HepG2 (cell line): ENCODE measurements at regions not wholly inside any gene's neighbourhood (a gene's known extent, or its start where the extent isn't known, plus 50 kb on each side); places are given as distances from the start of the nearest gene placed in this dataset.

Experiments used
- ATAC-seq: fragments of 200-7000 bp; cut with Tn5 transposase; 3 replicates; pipeline ENCODE4 v1.9.1; 2020; ENCODE audit warnings: mild to moderate bottlenecking, moderate library complexity
- BruUV-seq: library from RNA; stranded (reverse); fragments of 400-500 nt; replicated peaks from 2 replicates; lab custom pipeline; 2021; lab: Mats Ljungman, UMichigan
- CTCF ChIA-PET: fragments of 300-600 bp; formaldehyde crosslinking; extraction: SDS; loops from one replicate; lab custom pipeline; 2021; ENCODE audit warnings: low total read pairs, inconsistent platforms, low intra/inter-chr PET ratio; lab: Yijun Ruan, JAX
- POLR2A ChIA-PET: fragments of 350-600 bp; sonication (Branson Sonifier 250); formaldehyde crosslinking; loops from one replicate; lab custom pipeline; 2020; ENCODE audit warnings: antibody characterized with exemption, inconsistent platforms; lab: Yijun Ruan, JAX
- DNase-seq: peaks from one replicate; pipeline ENCODE4 v3.0.0-alpha.2; 2015; ENCODE audit warnings: low spot score
- FAIRE-seq: peaks from 3 replicates; lab custom pipeline; 2011; peaks lifted over from hg19 to GRCh38; lab: Jason Lieb, UNC
- H2AFZ ChIP-seq: one replicate; pipeline ENCODE4 v1.6.1; 2011; ENCODE audit warnings: low read length, inconsistent platforms
- H3K27ac ChIP-seq: fragments of 300-600 bp; 3 replicates; pipeline ENCODE4 v1.8.0; 2011; ENCODE audit warnings: mixed run types, mild to moderate bottlenecking, mixed read lengths, low read length, inconsistent platforms; ENCODE audit not compliant: insufficient read depth; ENCODE audit errors: extremely low read length
- H3K27me3 ChIP-seq, 2 experiments: fragments of 200-600 bp in 1 of 2; 2 replicates in 1 of 2; 3 replicates in 1 of 2; pipeline versions ENCODE4 v1.6.0 to v1.8.0; 2011; ENCODE audit warnings: low read length in 2 of 2, mild to moderate bottlenecking in 2 of 2, moderate library complexity in 2 of 2, inconsistent platforms in 1 of 2; ENCODE audit not compliant: insufficient read depth in 2 of 2, control insufficient read depth in 1 of 2
- H3K36me3 ChIP-seq, 2 experiments: fragments of 200-600 bp in 1 of 2; replicated peaks in 1 of 2; 2 replicates in 1 of 2; 3 replicates in 1 of 2; pipeline versions ENCODE4 v1.5.1 to v1.8.0; 2011; ENCODE audit warnings: low read length in 2 of 2, inconsistent platforms in 1 of 2; ENCODE audit not compliant: insufficient read depth in 2 of 2, control insufficient read depth in 1 of 2
- H3K4me1 ChIP-seq: 2 replicates; pipeline ENCODE4 v1.5.1; 2012; ENCODE audit warnings: low read length, inconsistent platforms; ENCODE audit not compliant: insufficient read depth
- H3K4me2 ChIP-seq: 2 replicates; pipeline ENCODE4 v1.6.0; 2011; ENCODE audit warnings: low read depth, low read length, inconsistent platforms
- H3K4me3 ChIP-seq, 3 experiments: fragments of 200-600 bp in 1 of 3; sonication (generic), shearing (Covaris generic) in 1 of 3; replicated peaks in 1 of 3; 2 replicates each; pipeline ENCODE4 v1.5.1; 2011 to 2016; ENCODE audit warnings: low read length in 3 of 3, inconsistent platforms in 2 of 3, low read depth in 2 of 3, mild to moderate bottlenecking in 2 of 3, control low read depth in 1 of 3, mixed read lengths in 1 of 3; ENCODE audit not compliant: insufficient read depth in 1 of 3
- H3K79me2 ChIP-seq: one replicate; pipeline ENCODE4 v1.6.1; 2011; ENCODE audit warnings: low read length, inconsistent platforms; ENCODE audit not compliant: insufficient read depth
- H3K9ac ChIP-seq: 2 replicates; pipeline ENCODE4 v1.6.0; 2011; ENCODE audit warnings: mild to moderate bottlenecking, low read depth, low read length, inconsistent platforms; ENCODE audit not compliant: insufficient read depth
- H3K9me3 ChIP-seq: 2 replicates; pipeline ENCODE4 v1.5.1; 2012; ENCODE audit warnings: mild to moderate bottlenecking, low read length
- H4K20me1 ChIP-seq: 2 replicates; pipeline ENCODE4 v1.6.0; 2011; ENCODE audit warnings: inconsistent platforms, mild to moderate bottlenecking, low read length, moderate library complexity; ENCODE audit not compliant: insufficient read depth
- CAMTA2 ChIP-seq: sonication (generic); formaldehyde crosslinking; IDR thresholded peaks from 2 replicates; pipeline ENCODE4 v1.4.0; 2020; ENCODE audit warnings: mild to moderate bottlenecking, missing genetic modification reagents, borderline replicate concordance
- CREBL2 ChIP-seq: sonication (generic); formaldehyde crosslinking; IDR thresholded peaks from 2 replicates; pipeline ENCODE4 v1.8.1; 2023; ENCODE audit warnings: missing genetic modification reagents, mild to moderate bottlenecking, borderline replicate concordance
- KDM3A ChIP-seq: IDR thresholded peaks from 2 replicates; pipeline ENCODE4 v1.6.1; 2018; ENCODE audit warnings: low read depth, missing compliant biosample characterization
- PHF20 ChIP-seq: sonication (generic); formaldehyde crosslinking; IDR thresholded peaks from 2 replicates; pipeline ENCODE4 v1.5.0; 2020; ENCODE audit warnings: mild to moderate bottlenecking, missing genetic modification reagents
- ZBTB42 ChIP-seq: sonication (generic); formaldehyde crosslinking; IDR thresholded peaks from 2 replicates; pipeline ENCODE4 v1.5.0; 2020; ENCODE audit warnings: mild to moderate bottlenecking, missing genetic modification reagents
- ZNF609 ChIP-seq: sonication (generic); formaldehyde crosslinking; IDR thresholded peaks from 2 replicates; pipeline ENCODE4 v1.4.0; 2020; ENCODE audit warnings: mild to moderate bottlenecking, missing genetic modification reagents, borderline replicate concordance
- ZNF766 ChIP-seq: sonication (generic); formaldehyde crosslinking; IDR thresholded peaks from 2 replicates; pipeline ENCODE4 v1.5.0; 2020; ENCODE audit warnings: missing genetic modification reagents, borderline replicate concordance
- WGBS: methylation state at CpG from one replicate; pipeline ENCODE4 v1.1.6; 2017; ENCODE audit warnings: low lambda C conversion rate; 5-methylcytosine and 5-hydroxymethylcytosine counted together
- in situ Hi-C: cut with HindIII; loops from 2 replicates; pipeline ENCODE4 v1.10.0; 2017; ENCODE audit warnings: low pct_unique_long_range_greater_than_20kb; ENCODE audit not compliant: extremely low pct_ligation_motif_present
- intact Hi-C: fragments of 100-400 bp; cut with micrococcal nuclease; formaldehyde crosslinking; loops from one replicate; pipeline ENCODE4 v1.10.0; 2022; ENCODE audit not compliant: unreplicated experiment

DNA sequence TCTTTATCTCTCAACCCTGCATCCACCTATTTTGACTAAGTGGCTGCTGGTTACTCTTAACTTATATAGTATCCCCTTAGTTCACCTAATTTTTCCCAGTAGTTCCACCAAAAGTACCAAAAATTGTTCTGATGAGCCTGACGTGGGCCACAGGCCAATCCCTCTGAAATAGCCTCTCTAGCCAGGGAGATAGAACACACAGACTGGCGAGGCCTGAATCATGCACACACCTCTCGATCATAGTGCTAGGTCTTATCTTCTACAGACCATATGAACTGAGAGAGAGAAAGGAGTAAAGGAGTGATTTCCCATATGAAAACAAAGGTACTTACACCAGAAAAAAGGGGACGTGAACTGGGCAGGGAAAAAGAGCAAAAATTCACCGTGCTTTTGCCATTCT is 72.5 kb upstream of the ADAMTS9 start:
- Histone ChIP-seq H3K9me3 (no peaks in the 10 kb centered on the region), H3K4me1 (no peaks in the 10 kb centered on the region), H3K79me2 (no peaks in the 10 kb centered on the region), H2AFZ (no peak overlapping the region), H4K20me1 (no peaks in the 10 kb centered on the region), H3K9ac (no peak overlapping the region), H3K4me3 (no peak overlapping the region), H3K27ac (no peak overlapping the region), H3K36me3 (no peaks in the 10 kb centered on the region), H3K4me2 (no peak overlapping the region), H3K27me3 (no peaks in the 10 kb centered on the region)
- WGBS: 3% methylated on average over 5 of the region's 5 CpGs
- CTCF ChIA-PET: no interaction called here
- intact Hi-C loops (no loop called here), in situ Hi-C loops (no loop called here)
- no peak for FAIRE-seq
- no peak for ATAC-seq
- TF ChIP-seq ZNF609 (CRISPR knock-in tag): no peak
- no peak for TF ChIP-seq KDM3A (CRISPR knock-in tag)
- no TSS peak for BruUV-seq
- no peak for DNase-seq
- POLR2A ChIA-PET: no interaction called here

- in situ Hi-C loops (no loop called here), intact Hi-C loops (no loop called here)
- no peak overlapping the region for H2AFZ ChIP-seq
- H3K27me3 ChIP-seq: no peaks in the 10 kb centered on the region
- 86% methylated on average over 2 of the region's 2 CpGs for WGBS
- no peaks in the 10 kb centered on the region for H3K79me2 ChIP-seq
- FAIRE-seq (no peak), DNase-seq (no peak), ATAC-seq (no peak)
- H3K9me3 ChIP-seq: no peaks in the 10 kb centered on the region
- H3K4me3 ChIP-seq: no peak overlapping the region
- BruUV-seq: no TSS peak
- no peaks in the 10 kb centered on the region for H3K36me3 ChIP-seq
- H3K27ac ChIP-seq: no peak overlapping the region
- no peak overlapping the region for H3K4me2 ChIP-seq
- no peak for TF ChIP-seq ZBTB42
- TF ChIP-seq CREBL2: no peak
- no peak for TF ChIP-seq CAMTA2 (CRISPR knock-in tag)
- TF ChIP-seq PHF20 (CRISPR knock-in tag): no peak
- no peak for TF ChIP-seq ZNF766 (CRISPR knock-in tag)
- no peaks in the 10 kb centered on the region for H3K4me1 ChIP-seq
- no peaks in the 10 kb centered on the region for H4K20me1 ChIP-seq
- no peak overlapping the region for H3K9ac ChIP-seq
- ChIA-PET POLR2A (no interaction called here), CTCF (no interaction called here)
Observed at GRCh38 chr3:64759811-64760210, 72.0 kb upstream of the ADAMTS9 start.
